NCI-H2107 treated with DMSO at 0.1 percent for 48 hours (cell line): ENCODE measurements at regions not wholly inside any gene's neighbourhood (a gene's known extent, or its start where the extent isn't known, plus 50 kb on each side); places are given as distances from the start of the nearest gene placed in this dataset.
"Not testable (repeated sequence)": the region's sequence is repeated elsewhere in the genome, so short reads cannot be mapped to it uniquely, and the experiment has no call there.

Source experiments
- DNase-seq: peaks from one replicate; lab custom pipeline; 2025; ENCODE audit not compliant: unreplicated experiment; lab: John Stamatoyannopoulos, UW

GRCh38 chr5:102049517-102049916 is 246.6 kb downstream of the SLCO4C1 start:
- peak; percentile 59 for DNase-seq

- no peak for DNase-seq
Observed at GRCh38 chr5:102048940-102049339, 247.1 kb downstream of the SLCO4C1 start.

- DNase-seq, result not testable (repeated sequence)
Observed at GRCh38 chr5:102047073-102047472, 249.0 kb downstream of the SLCO4C1 start.

GRCh38 chr5:102040326-102040725 is 255.8 kb downstream of the SLCO4C1 start:
- DNase-seq, result no peak

- DNase-seq, result no peak
Observed at GRCh38 chr5:102036927-102037326, 259.2 kb downstream of the SLCO4C1 start.

- no peak for DNase-seq
Observed at GRCh38 chr5:102031711-102032110, 264.4 kb downstream of the SLCO4C1 start.

GRCh38 chr5:102018690-102019089 is 277.4 kb downstream of the SLCO4C1 start:
- DNase-seq, result no peak

- DNase-seq, result no peak
Observed at GRCh38 chr5:102018279-102018678, 277.8 kb downstream of the SLCO4C1 start.

GRCh38 chr5:102014371-102014770 is 281.7 kb downstream of the SLCO4C1 start:
- no peak for DNase-seq

- DNase-seq, result no peak
Observed at GRCh38 chr5:102010644-102011043, 285.4 kb downstream of the SLCO4C1 start.

- no peak for DNase-seq
Observed at GRCh38 chr5:101997235-101997634, 298.8 kb downstream of the SLCO4C1 start.

GRCh38 chr5:101995585-101995984 is 300.5 kb downstream of the SLCO4C1 start:
- DNase-seq, result no peak

- no peak for DNase-seq
Observed at GRCh38 chr5:101991486-101991885, 304.6 kb downstream of the SLCO4C1 start.

GRCh38 chr5:101989659-101990058 is 306.4 kb downstream of the SLCO4C1 start:
- no peak for DNase-seq

GRCh38 chr5:101977729-101978345 is 318.2 kb downstream of the SLCO4C1 start:
- DNase-seq, result peak; percentile 54

- peak; percentile 22 for DNase-seq
Observed at GRCh38 chr5:101976933-101977332, 319.2 kb downstream of the SLCO4C1 start.

GRCh38 chr5:101969742-101970141 is 326.3 kb downstream of the SLCO4C1 start:
- no peak for DNase-seq

GRCh38 chr5:101966476-101966875 is 329.6 kb downstream of the SLCO4C1 start:
- DNase-seq, result no peak

GRCh38 chr5:101955891-101956290 is 340.2 kb downstream of the SLCO4C1 start:
- DNase-seq, result no peak

GRCh38 chr5:101950019-101950418 is 346.1 kb downstream of the SLCO4C1 start:
- no peak for DNase-seq

- DNase-seq, result no peak
Observed at GRCh38 chr5:101948615-101949014, 347.5 kb downstream of the SLCO4C1 start.

- DNase-seq, result no peak
Observed at GRCh38 chr5:101943784-101944183, 352.3 kb downstream of the SLCO4C1 start.

GRCh38 chr5:101942321-101942882 is 353.7 kb downstream of the SLCO4C1 start:
- peak; percentile 15 for DNase-seq
